H1 (cell line): ENCODE measurements at regions not wholly inside any gene's neighbourhood (a gene's known extent, or its start where the extent isn't known, plus 50 kb on each side); places are given as distances from the start of the nearest gene placed in this dataset.

Experiments
- BACH1 ChIP-seq: IDR thresholded peaks from 2 replicates; pipeline ENCODE4 v1.6.1; 2012; ENCODE audit warnings: low read length, improper control_type of control experiment
- BCL11A ChIP-seq, 2 experiments: IDR thresholded peaks; one replicate each; pipeline ENCODE4 v1.6.1; 2011; ENCODE audit warnings: low read depth in 2 of 2, low read length in 2 of 2, mild to moderate bottlenecking in 2 of 2
- KDM4A ChIP-seq: IDR thresholded peaks from one replicate; pipeline ENCODE4 v1.7.1; 2012; ENCODE audit warnings: low read depth, mild to moderate bottlenecking, moderate library complexity, low read length, inconsistent platforms; ENCODE audit not compliant: severe bottlenecking
- RAD21 ChIP-seq, 2 experiments: IDR thresholded peaks in 1 of 2; conservative IDR thresholded peaks in 1 of 2; 2 replicates each; pipeline ENCODE4 v1.6.1; 2011; ENCODE audit warnings: low read depth in 2 of 2, low read length in 2 of 2, improper control_type of control experiment in 1 of 2, inconsistent platforms in 1 of 2, mild to moderate bottlenecking in 1 of 2, moderate library complexity in 1 of 2
- SIN3A ChIP-seq, 2 experiments: IDR thresholded peaks in 1 of 2; conservative IDR thresholded peaks in 1 of 2; 2 replicates each; pipeline ENCODE4 v1.6.1; 2011 to 2012; ENCODE audit warnings: low read length in 2 of 2, improper control_type of control experiment in 1 of 2, low read depth in 1 of 2, mild to moderate bottlenecking in 1 of 2
- TF ChIP-seq, protein P1 (sequence below): fragments of 300-600 bp; sonication (generic); IDR thresholded peaks from 2 replicates; pipeline ENCODE4 v1.7.1; 2012; ENCODE audit warnings: low read length, moderate library complexity, mild to moderate bottlenecking, inconsistent platforms; ENCODE audit not compliant: insufficient replicate concordance

DNA sequence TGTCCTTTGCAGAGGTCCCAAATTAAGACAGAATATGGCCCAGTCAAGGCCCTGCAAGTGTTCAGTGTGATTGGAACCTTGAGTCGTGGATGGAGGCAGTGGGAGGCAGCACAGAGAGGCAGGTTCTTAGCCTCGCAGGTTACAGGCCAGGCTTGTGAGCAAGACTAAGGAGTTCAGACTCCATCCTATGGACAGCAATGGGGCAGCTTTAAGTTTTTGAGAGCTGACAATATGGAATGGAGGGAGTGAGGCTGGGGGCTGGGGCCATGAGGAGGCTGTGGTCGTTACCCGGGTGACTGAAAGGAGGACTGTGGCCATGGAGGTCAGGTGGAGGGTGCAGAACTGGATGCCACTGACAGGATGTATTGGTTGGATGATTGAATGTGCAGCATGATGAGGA lies 74.1 kb upstream of the PRR23C start (continued):
- TF ChIP-seq SIN3A (conservative IDR thresholded peaks at IDR 0.05 in 1 of 2, IDR thresholded peaks at IDR 0.05 in 1 of 2; ENCODE audit: low read depth in 1 of 2, low read length in 2 of 2) (no peak), BACH1 (no peak), KDM4A (no peak), RAD21 (IDR thresholded peaks at IDR 0.05 in 1 of 2, conservative IDR thresholded peaks at IDR 0.05 in 1 of 2; ENCODE audit: low read depth in 2 of 2, low read length in 2 of 2) (no peak), BCL11A (IDR thresholded peaks at IDR 0.05; ENCODE audit: low read depth in 2 of 2, low read length in 2 of 2) (no peak)
- TF ChIP-seq, protein P1, sequence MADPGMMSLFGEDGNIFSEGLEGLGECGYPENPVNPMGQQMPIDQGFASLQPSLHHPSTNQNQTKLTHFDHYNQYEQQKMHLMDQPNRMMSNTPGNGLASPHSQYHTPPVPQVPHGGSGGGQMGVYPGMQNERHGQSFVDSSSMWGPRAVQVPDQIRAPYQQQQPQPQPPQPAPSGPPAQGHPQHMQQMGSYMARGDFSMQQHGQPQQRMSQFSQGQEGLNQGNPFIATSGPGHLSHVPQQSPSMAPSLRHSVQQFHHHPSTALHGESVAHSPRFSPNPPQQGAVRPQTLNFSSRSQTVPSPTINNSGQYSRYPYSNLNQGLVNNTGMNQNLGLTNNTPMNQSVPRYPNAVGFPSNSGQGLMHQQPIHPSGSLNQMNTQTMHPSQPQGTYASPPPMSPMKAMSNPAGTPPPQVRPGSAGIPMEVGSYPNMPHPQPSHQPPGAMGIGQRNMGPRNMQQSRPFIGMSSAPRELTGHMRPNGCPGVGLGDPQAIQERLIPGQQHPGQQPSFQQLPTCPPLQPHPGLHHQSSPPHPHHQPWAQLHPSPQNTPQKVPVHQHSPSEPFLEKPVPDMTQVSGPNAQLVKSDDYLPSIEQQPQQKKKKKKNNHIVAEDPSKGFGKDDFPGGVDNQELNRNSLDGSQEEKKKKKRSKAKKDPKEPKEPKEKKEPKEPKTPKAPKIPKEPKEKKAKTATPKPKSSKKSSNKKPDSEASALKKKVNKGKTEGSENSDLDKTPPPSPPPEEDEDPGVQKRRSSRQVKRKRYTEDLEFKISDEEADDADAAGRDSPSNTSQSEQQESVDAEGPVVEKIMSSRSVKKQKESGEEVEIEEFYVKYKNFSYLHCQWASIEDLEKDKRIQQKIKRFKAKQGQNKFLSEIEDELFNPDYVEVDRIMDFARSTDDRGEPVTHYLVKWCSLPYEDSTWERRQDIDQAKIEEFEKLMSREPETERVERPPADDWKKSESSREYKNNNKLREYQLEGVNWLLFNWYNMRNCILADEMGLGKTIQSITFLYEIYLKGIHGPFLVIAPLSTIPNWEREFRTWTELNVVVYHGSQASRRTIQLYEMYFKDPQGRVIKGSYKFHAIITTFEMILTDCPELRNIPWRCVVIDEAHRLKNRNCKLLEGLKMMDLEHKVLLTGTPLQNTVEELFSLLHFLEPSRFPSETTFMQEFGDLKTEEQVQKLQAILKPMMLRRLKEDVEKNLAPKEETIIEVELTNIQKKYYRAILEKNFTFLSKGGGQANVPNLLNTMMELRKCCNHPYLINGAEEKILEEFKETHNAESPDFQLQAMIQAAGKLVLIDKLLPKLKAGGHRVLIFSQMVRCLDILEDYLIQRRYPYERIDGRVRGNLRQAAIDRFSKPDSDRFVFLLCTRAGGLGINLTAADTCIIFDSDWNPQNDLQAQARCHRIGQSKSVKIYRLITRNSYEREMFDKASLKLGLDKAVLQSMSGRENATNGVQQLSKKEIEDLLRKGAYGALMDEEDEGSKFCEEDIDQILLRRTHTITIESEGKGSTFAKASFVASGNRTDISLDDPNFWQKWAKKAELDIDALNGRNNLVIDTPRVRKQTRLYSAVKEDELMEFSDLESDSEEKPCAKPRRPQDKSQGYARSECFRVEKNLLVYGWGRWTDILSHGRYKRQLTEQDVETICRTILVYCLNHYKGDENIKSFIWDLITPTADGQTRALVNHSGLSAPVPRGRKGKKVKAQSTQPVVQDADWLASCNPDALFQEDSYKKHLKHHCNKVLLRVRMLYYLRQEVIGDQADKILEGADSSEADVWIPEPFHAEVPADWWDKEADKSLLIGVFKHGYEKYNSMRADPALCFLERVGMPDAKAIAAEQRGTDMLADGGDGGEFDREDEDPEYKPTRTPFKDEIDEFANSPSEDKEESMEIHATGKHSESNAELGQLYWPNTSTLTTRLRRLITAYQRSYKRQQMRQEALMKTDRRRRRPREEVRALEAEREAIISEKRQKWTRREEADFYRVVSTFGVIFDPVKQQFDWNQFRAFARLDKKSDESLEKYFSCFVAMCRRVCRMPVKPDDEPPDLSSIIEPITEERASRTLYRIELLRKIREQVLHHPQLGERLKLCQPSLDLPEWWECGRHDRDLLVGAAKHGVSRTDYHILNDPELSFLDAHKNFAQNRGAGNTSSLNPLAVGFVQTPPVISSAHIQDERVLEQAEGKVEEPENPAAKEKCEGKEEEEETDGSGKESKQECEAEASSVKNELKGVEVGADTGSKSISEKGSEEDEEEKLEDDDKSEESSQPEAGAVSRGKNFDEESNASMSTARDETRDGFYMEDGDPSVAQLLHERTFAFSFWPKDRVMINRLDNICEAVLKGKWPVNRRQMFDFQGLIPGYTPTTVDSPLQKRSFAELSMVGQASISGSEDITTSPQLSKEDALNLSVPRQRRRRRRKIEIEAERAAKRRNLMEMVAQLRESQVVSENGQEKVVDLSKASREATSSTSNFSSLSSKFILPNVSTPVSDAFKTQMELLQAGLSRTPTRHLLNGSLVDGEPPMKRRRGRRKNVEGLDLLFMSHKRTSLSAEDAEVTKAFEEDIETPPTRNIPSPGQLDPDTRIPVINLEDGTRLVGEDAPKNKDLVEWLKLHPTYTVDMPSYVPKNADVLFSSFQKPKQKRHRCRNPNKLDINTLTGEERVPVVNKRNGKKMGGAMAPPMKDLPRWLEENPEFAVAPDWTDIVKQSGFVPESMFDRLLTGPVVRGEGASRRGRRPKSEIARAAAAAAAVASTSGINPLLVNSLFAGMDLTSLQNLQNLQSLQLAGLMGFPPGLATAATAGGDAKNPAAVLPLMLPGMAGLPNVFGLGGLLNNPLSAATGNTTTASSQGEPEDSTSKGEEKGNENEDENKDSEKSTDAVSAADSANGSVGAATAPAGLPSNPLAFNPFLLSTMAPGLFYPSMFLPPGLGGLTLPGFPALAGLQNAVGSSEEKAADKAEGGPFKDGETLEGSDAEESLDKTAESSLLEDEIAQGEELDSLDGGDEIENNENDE: no peak
